Esophagus squamous epithelium (tissue), 5 donors: ENCODE measurements at regions not wholly inside any gene's neighbourhood (a gene's known extent, or its start where the extent isn't known, plus 50 kb on each side); places are given as distances from the start of the nearest gene placed in this dataset.

Experiments
- DNase-seq: peaks from one replicate; lab custom pipeline; 2025; lab: John Stamatoyannopoulos, UW
- H3K27ac ChIP-seq, 4 donors: fragments of 200-600 bp; sonication (generic); one replicate each; pipeline ENCODE4 v1.5.1; 2016 to 2019; ENCODE audit warnings: mild to moderate bottlenecking in 1 of 4
- H3K27me3 ChIP-seq, 4 donors: fragments of 200-600 bp; sonication (generic); 1 replicate in 3 of 4; 2 replicates in 1 of 4; pipeline versions ENCODE4 v1.5.1 to v1.6.0; 2017 to 2021; ENCODE audit warnings: antibody characterized with exemption in 1 of 4
- H3K36me3 ChIP-seq, 3 donors: fragments of 200-600 bp; sonication (generic); one replicate each; pipeline ENCODE4 v1.5.1; 2016 to 2019
- H3K4me1 ChIP-seq, 3 donors: fragments of 200-600 bp; sonication (generic); one replicate each; pipeline ENCODE4 v1.5.1; 2017 to 2019
- H3K4me3 ChIP-seq, 4 donors: fragments of 200-600 bp; sonication (generic); 1 replicate in 3 of 4; 2 replicates in 1 of 4; pipeline ENCODE4 v1.5.1; 2016 to 2019; ENCODE audit warnings: mild to moderate bottlenecking in 2 of 4, moderate library complexity in 1 of 4
- H3K9me3 ChIP-seq, 3 donors: fragments of 200-600 bp; sonication (generic); one replicate each; pipeline ENCODE4 v1.5.1; 2016 to 2019
- CTCF ChIP-seq, 6 experiments: fragments of 450-650 bp in 4 of 6; fragments of 200-600 bp in 2 of 6; sonication (generic) in 2 of 6; IDR thresholded peaks; one replicate each; pipeline ENCODE4 v1.5.1; 2016 to 2019; ENCODE audit warnings: antibody characterized with exemption in 6 of 6, mild to moderate bottlenecking in 4 of 6, moderate library complexity in 4 of 6
- POLR2A ChIP-seq, 4 donors: fragments of 450-650 bp; IDR thresholded peaks; one replicate each; pipeline ENCODE4 v1.6.1; 2017; ENCODE audit warnings: antibody characterized with exemption in 4 of 4, mild to moderate bottlenecking in 4 of 4, moderate library complexity in 3 of 4
- WGBS, 2 donors: methylation state at CpG; one replicate each; pipeline ENCODE4 v1.1.5; 2018; 5-methylcytosine and 5-hydroxymethylcytosine counted together
- intact Hi-C: fragments of 100-400 bp; cut with DNase I; formaldehyde crosslinking; loops from one replicate; pipeline ENCODE4 v1.15.0; 2022
- donor health status: DM: yes; HTN: yes; CAD: no.

- no peak for DNase-seq
- H3K27me3 ChIP-seq, result no peaks in the 10 kb centered on the region
- H3K4me3 ChIP-seq, result no peak overlapping the region
- H3K9me3 ChIP-seq, result no peaks in the 10 kb centered on the region
- no peak overlapping the region for H3K27ac ChIP-seq
- H3K36me3 ChIP-seq, result no peaks in the 10 kb centered on the region
- TF ChIP-seq POLR2A (IDR thresholded peaks at IDR 0.05), result no peak
- H3K4me1 ChIP-seq, result no peaks in the 10 kb centered on the region
- intact Hi-C loops, result no loop called here
Observed at GRCh38 chr13:87533776-87534175, 137.4 kb upstream of the SLITRK5 start.

- Histone ChIP-seq H3K4me1 (no peaks in the 10 kb centered on the region), H3K27me3 (no peaks in the 10 kb centered on the region), H3K27ac (no peak overlapping the region), H3K9me3 (no peaks in the 10 kb centered on the region), H3K36me3 (no peaks in the 10 kb centered on the region), H3K4me3 (no peak overlapping the region)
- intact Hi-C loops, result no loop called here
- no peak for TF ChIP-seq POLR2A (IDR thresholded peaks at IDR 0.05)
- TF ChIP-seq CTCF (IDR thresholded peaks at IDR 0.05), result no peak
- DNase-seq, result no peak
- WGBS, 2 donors, result 69 to 93% methylated on average over 1 of the region's 1 CpG
Observed at GRCh38 chr13:87535911-87536310, 135.3 kb upstream of the SLITRK5 start.

GRCh38 chr13:87536499-87536898 lies 134.7 kb upstream of the SLITRK5 start:
- Histone ChIP-seq H3K27me3 (no peaks in the 10 kb centered on the region), H3K9me3 (no peaks in the 10 kb centered on the region), H3K27ac (no peak overlapping the region), H3K36me3 (no peaks in the 10 kb centered on the region), H3K4me3 (no peak overlapping the region), H3K4me1 (no peaks in the 10 kb centered on the region)
- no peak for DNase-seq
- intact Hi-C loops, result no loop called here
- WGBS, 2 donors, result 63 to 79% methylated on average over 2 of the region's 2 CpGs
- no peak for TF ChIP-seq CTCF (IDR thresholded peaks at IDR 0.05)
- TF ChIP-seq POLR2A (IDR thresholded peaks at IDR 0.05), result no peak

GRCh38 chr13:87536899-87537298 lies 134.3 kb upstream of the SLITRK5 start:
- no peak for TF ChIP-seq CTCF (IDR thresholded peaks at IDR 0.05)
- no peak for TF ChIP-seq POLR2A (IDR thresholded peaks at IDR 0.05)
- WGBS, 2 donors, result 51 to 63% methylated on average over 2 of the region's 2 CpGs
- Histone ChIP-seq H3K27ac (no peak overlapping the region), H3K27me3 (no peaks in the 10 kb centered on the region), H3K36me3 (no peaks in the 10 kb centered on the region), H3K4me1 (no peaks in the 10 kb centered on the region), H3K9me3 (no peaks in the 10 kb centered on the region), H3K4me3 (no peak overlapping the region)
- intact Hi-C loops, result no loop called here
- no peak for DNase-seq

- no peak overlapping the region for H3K27ac ChIP-seq
Observed at GRCh38 chr13:87537951-87538350, 133.2 kb upstream of the SLITRK5 start.

More at GRCh38 chr13:87537951-87538350, 133.2 kb upstream of the SLITRK5 start:
- H3K27me3 ChIP-seq, result no peaks in the 10 kb centered on the region
- no peak overlapping the region for H3K4me3 ChIP-seq
- no peak for TF ChIP-seq CTCF (IDR thresholded peaks at IDR 0.05)
- no peak for TF ChIP-seq POLR2A (IDR thresholded peaks at IDR 0.05)
- H3K4me1 ChIP-seq, result no peaks in the 10 kb centered on the region
- H3K9me3 ChIP-seq, result no peaks in the 10 kb centered on the region
- 78 to 86% methylated on average over 3 of the region's 3 CpGs for WGBS, 2 donors
- H3K36me3 ChIP-seq, result no peaks in the 10 kb centered on the region
- no peak for DNase-seq
- intact Hi-C loops, result no loop called here
